CD8-positive, alpha-beta memory T cell (primary cell): ENCODE measurements at regions not wholly inside any gene's neighbourhood (a gene's known extent, or its start where the extent isn't known, plus 50 kb on each side); places are given as distances from the start of the nearest gene placed in this dataset.

Experiments
- CTCF ChIA-PET: fragments of 350-600 bp; sonication (Branson Sonifier 250); formaldehyde crosslinking; loops from one replicate; lab custom pipeline; 2021; ENCODE audit warnings: antibody characterized with exemption; lab: Charles Lee
- POLR2A ChIA-PET: fragments of 350-600 bp; sonication (Branson Sonifier 250); formaldehyde crosslinking; loops from one replicate; lab custom pipeline; 2021; ENCODE audit warnings: antibody characterized with exemption; lab: Charles Lee
- DNase-seq, 5 donors: peaks; one replicate each; pipeline versions ENCODE4 v3.0.0 to v3.0.0-alpha.2; 2020 to 2022; ENCODE audit warnings: mixed read lengths in 1 of 5
- H3K27ac ChIP-seq: one replicate; pipeline ENCODE4 v1.7.0; 2013; ENCODE audit warnings: low read depth, mild to moderate bottlenecking, low read length, moderate library complexity
- H3K27me3 ChIP-seq: 2 replicates; pipeline ENCODE4 v1.7.0; 2013; ENCODE audit warnings: low read length, mild to moderate bottlenecking; ENCODE audit not compliant: insufficient read depth, poor library complexity, severe bottlenecking
- H3K36me3 ChIP-seq: 2 replicates; pipeline ENCODE4 v1.7.0; 2013; ENCODE audit warnings: mild to moderate bottlenecking, low read length, moderate library complexity; ENCODE audit not compliant: insufficient read depth
- H3K4me1 ChIP-seq: 2 replicates; pipeline ENCODE4 v1.7.0; 2013; ENCODE audit warnings: mild to moderate bottlenecking, low read length, moderate library complexity; ENCODE audit not compliant: insufficient read depth
- H3K4me3 ChIP-seq: 2 replicates; pipeline ENCODE4 v1.7.0; 2013; ENCODE audit warnings: mild to moderate bottlenecking, low read length
- H3K9me3 ChIP-seq: 2 replicates; pipeline ENCODE4 v1.7.0; 2013; ENCODE audit warnings: mild to moderate bottlenecking, low read length
- H3K27ac Mint-ChIP-seq, 8 donors: one replicate each; pipeline ENCODE4 v1.8.0; 2020 to 2021; ENCODE audit warnings: mixed read lengths in 8 of 8, mild to moderate bottlenecking in 6 of 8, inconsistent platforms in 3 of 8, moderate library complexity in 3 of 8
- H3K27me3 Mint-ChIP-seq, 2 donors: one replicate each; pipeline ENCODE4 v1.8.0; 2020 to 2021; ENCODE audit warnings: mixed read lengths in 2 of 2, mild to moderate bottlenecking in 1 of 2, moderate library complexity in 1 of 2
- H3K36me3 Mint-ChIP-seq, 3 donors: one replicate each; pipeline ENCODE4 v1.8.0; 2020 to 2021; ENCODE audit warnings: mixed read lengths in 3 of 3, inconsistent platforms in 1 of 3, mild to moderate bottlenecking in 1 of 3
- H3K4me1 Mint-ChIP-seq, 3 donors: one replicate each; pipeline ENCODE4 v1.8.0; 2020 to 2021; ENCODE audit warnings: mixed read lengths in 3 of 3, inconsistent platforms in 1 of 3, mild to moderate bottlenecking in 1 of 3
- H3K4me3 Mint-ChIP-seq, 7 donors: one replicate each; pipeline ENCODE4 v1.8.0; 2020 to 2021; ENCODE audit warnings: mixed read lengths in 7 of 7, mild to moderate bottlenecking in 6 of 7, moderate library complexity in 4 of 7, inconsistent platforms in 2 of 7
- H3K9me3 Mint-ChIP-seq, 5 donors: one replicate each; pipeline ENCODE4 v1.8.0; 2020 to 2022; ENCODE audit warnings: mixed read lengths in 5 of 5, mild to moderate bottlenecking in 3 of 5, moderate library complexity in 2 of 5, inconsistent platforms in 1 of 5

DNA sequence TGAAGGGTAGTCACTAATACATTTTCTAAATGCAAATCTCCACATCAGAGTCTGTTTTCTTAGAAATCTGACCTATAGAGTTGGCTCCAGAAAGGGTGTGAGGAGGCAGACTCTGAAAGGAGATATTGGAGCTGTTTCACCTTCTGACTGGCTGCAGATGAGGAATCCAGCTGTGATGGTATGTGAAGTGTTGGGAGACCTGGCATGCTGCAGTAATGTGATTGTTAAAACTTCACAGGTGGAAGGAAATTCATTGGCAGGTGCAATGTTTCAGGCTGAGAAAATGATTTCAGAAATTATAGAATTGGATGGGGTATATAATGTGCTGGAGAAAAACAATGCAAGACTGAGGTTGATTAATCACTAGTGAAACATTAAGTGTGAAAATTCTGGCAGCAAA is 1134.0 kb upstream of the LRRN3 start:
- CTCF ChIA-PET: no interaction called here
- no peak for DNase-seq
- H3K4me3 Mint-ChIP-seq: no peak overlapping the region

GRCh38 chr7:109963741-109964140 is 1127.2 kb upstream of the LRRN3 start:
- Histone ChIP-seq H3K9me3 (no peaks in the 10 kb centered on the region), H3K27me3 (no peaks in the 10 kb centered on the region), H3K4me1 (no peaks in the 10 kb centered on the region), H3K27ac (no peak overlapping the region), H3K36me3 (no peaks in the 10 kb centered on the region), H3K4me3 (no peak overlapping the region)
- Mint-ChIP-seq H3K27ac (no peak overlapping the region), H3K9me3 (peaks cover 0 to 5% (median 4%) of the 10 kb centered on the region in 5 donors), H3K4me3 (no peak overlapping the region), H3K27me3 (no peaks in the 10 kb centered on the region), H3K4me1 (no peaks in the 10 kb centered on the region), H3K36me3 (no peaks in the 10 kb centered on the region)
- CTCF ChIA-PET: no interaction called here
- no peak for DNase-seq
- POLR2A ChIA-PET: no interaction called here

More for the DNA sequence above, 1134.0 kb upstream of the LRRN3 start:
- H3K27me3 ChIP-seq: no peaks in the 10 kb centered on the region
- H3K27ac Mint-ChIP-seq: no peak overlapping the region
- H3K27ac ChIP-seq: no peak overlapping the region
- no peaks in the 10 kb centered on the region for H3K27me3 Mint-ChIP-seq
- H3K4me1 Mint-ChIP-seq: no peaks in the 10 kb centered on the region
- POLR2A ChIA-PET: no interaction called here
- no peaks in the 10 kb centered on the region for H3K36me3 ChIP-seq
- no peaks in the 10 kb centered on the region for H3K36me3 Mint-ChIP-seq
- no peak overlapping the region for H3K4me3 ChIP-seq
- peaks cover 2 to 11% (median 10%) of the 10 kb centered on the region in 5 donors for H3K9me3 Mint-ChIP-seq
- H3K9me3 ChIP-seq: no peaks in the 10 kb centered on the region
- no peaks in the 10 kb centered on the region for H3K4me1 ChIP-seq

- Histone ChIP-seq H3K27me3 (no peaks in the 10 kb centered on the region), H3K4me3 (no peak overlapping the region), H3K4me1 (no peaks in the 10 kb centered on the region), H3K9me3 (no peaks in the 10 kb centered on the region), H3K27ac (no peak overlapping the region), H3K36me3 (no peaks in the 10 kb centered on the region)
- H3K27ac Mint-ChIP-seq: no peak overlapping the region
- H3K4me3 Mint-ChIP-seq: no peak overlapping the region
- H3K4me1 Mint-ChIP-seq: no peaks in the 10 kb centered on the region
- H3K9me3 Mint-ChIP-seq: peaks cover 0 to 4% (median 2%) of the 10 kb centered on the region in 5 donors
- POLR2A ChIA-PET: no interaction called here
- CTCF ChIA-PET: no interaction called here
- no peak for DNase-seq
- H3K36me3 Mint-ChIP-seq: no peaks in the 10 kb centered on the region
- no peaks in the 10 kb centered on the region for H3K27me3 Mint-ChIP-seq
Measured at GRCh38 chr7:109964780-109965179, 1126.1 kb upstream of the LRRN3 start.

GRCh38 chr7:109967406-109967805 is 1123.5 kb upstream of the LRRN3 start:
- no peaks in the 10 kb centered on the region for H3K4me1 ChIP-seq
- H3K27me3 ChIP-seq: no peaks in the 10 kb centered on the region
- CTCF ChIA-PET: no interaction called here
- no peaks in the 10 kb centered on the region for H3K36me3 Mint-ChIP-seq
- H3K27ac ChIP-seq: no peak overlapping the region
- DNase-seq: no peak
- H3K4me3 ChIP-seq: no peak overlapping the region
- H3K4me1 Mint-ChIP-seq: no peaks in the 10 kb centered on the region
- POLR2A ChIA-PET: no interaction called here
- no peak overlapping the region for H3K4me3 Mint-ChIP-seq
- H3K9me3 ChIP-seq: no peaks in the 10 kb centered on the region
- H3K27ac Mint-ChIP-seq: no peak overlapping the region
- peaks cover 2 to 5% (median 3%) of the 10 kb centered on the region in 5 donors for H3K9me3 Mint-ChIP-seq
- H3K36me3 ChIP-seq: no peaks in the 10 kb centered on the region
- H3K27me3 Mint-ChIP-seq: no peaks in the 10 kb centered on the region

- Histone ChIP-seq H3K9me3 (no peaks in the 10 kb centered on the region), H3K4me3 (no peak overlapping the region), H3K36me3 (no peaks in the 10 kb centered on the region), H3K27ac (no peak overlapping the region), H3K4me1 (no peaks in the 10 kb centered on the region), H3K27me3 (no peaks in the 10 kb centered on the region)
- ChIA-PET POLR2A (no interaction called here), CTCF (no interaction called here)
- Mint-ChIP-seq H3K4me3 (no peak overlapping the region), H3K4me1 (no peaks in the 10 kb centered on the region), H3K36me3 (no peaks in the 10 kb centered on the region), H3K9me3 (peaks cover 0 to 11% (median 5%) of the 10 kb centered on the region in 5 donors), H3K27ac (no peak overlapping the region), H3K27me3 (no peaks in the 10 kb centered on the region)
- no peak for DNase-seq
Measured at GRCh38 chr7:109983618-109984017, 1107.3 kb upstream of the LRRN3 start.

DNA sequence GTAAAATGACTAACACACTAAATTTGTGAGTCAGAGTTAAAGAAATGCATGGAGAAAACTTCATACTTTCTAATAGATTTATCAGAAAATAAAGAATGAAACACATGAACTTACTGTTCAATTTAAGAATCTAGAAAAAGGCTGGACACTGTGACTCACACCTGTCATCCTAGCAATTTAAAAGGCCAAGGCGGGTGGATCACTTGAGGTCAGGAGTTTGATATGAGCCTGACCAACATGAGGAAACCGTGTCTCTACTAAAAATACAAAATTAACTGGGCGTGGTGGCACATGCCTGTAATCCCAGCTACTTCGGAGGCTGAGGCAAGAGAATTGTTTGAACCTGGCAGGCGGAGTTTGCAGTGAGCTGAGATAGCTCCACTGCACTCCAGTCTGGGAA is 1106.2 kb upstream of the LRRN3 start:
- Histone ChIP-seq H3K27ac (no peak overlapping the region), H3K4me1 (no peaks in the 10 kb centered on the region), H3K27me3 (no peaks in the 10 kb centered on the region), H3K36me3 (no peaks in the 10 kb centered on the region), H3K9me3 (no peaks in the 10 kb centered on the region), H3K4me3 (no peak overlapping the region)
- peaks cover 0 to 8% (median 3%) of the 10 kb centered on the region in 5 donors for H3K9me3 Mint-ChIP-seq
- no peaks in the 10 kb centered on the region for H3K4me1 Mint-ChIP-seq
- POLR2A ChIA-PET: no interaction called here
- no peak for DNase-seq
- H3K27me3 Mint-ChIP-seq: no peaks in the 10 kb centered on the region
- H3K4me3 Mint-ChIP-seq: no peak overlapping the region
- CTCF ChIA-PET: no interaction called here
- no peak overlapping the region for H3K27ac Mint-ChIP-seq
- no peaks in the 10 kb centered on the region for H3K36me3 Mint-ChIP-seq

DNA sequence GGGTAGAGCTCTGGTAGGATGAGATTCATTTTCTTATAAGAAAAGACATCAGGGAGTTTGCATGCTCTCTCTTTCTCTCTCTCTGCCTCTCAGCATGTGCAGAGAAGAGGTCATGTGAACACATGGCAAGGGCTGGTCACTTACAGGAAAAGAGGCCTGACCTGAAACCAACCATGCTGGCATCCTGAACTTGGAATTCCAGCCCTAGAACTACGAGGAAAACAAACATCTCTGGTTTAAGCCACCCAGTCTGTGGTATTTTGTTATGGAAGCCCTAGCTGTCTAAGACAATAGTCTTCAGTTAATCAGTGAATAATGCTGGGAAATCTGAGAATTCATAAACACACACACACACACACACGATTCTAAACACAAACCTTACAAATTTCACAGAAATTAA is 1104.2 kb upstream of the LRRN3 start:
- Mint-ChIP-seq H3K27ac (no peak overlapping the region), H3K4me3 (no peak overlapping the region), H3K4me1 (no peaks in the 10 kb centered on the region), H3K36me3 (no peaks in the 10 kb centered on the region), H3K27me3 (no peaks in the 10 kb centered on the region), H3K9me3 (peaks cover 0 to 6% (median 3%) of the 10 kb centered on the region in 5 donors)
- H3K27ac ChIP-seq: no peak overlapping the region
- no peaks in the 10 kb centered on the region for H3K36me3 ChIP-seq
- DNase-seq: no peak
- no peak overlapping the region for H3K4me3 ChIP-seq
- POLR2A ChIA-PET: no interaction called here
- CTCF ChIA-PET: no interaction called here
- no peaks in the 10 kb centered on the region for H3K4me1 ChIP-seq
- no peaks in the 10 kb centered on the region for H3K9me3 ChIP-seq
- H3K27me3 ChIP-seq: no peaks in the 10 kb centered on the region

DNA sequence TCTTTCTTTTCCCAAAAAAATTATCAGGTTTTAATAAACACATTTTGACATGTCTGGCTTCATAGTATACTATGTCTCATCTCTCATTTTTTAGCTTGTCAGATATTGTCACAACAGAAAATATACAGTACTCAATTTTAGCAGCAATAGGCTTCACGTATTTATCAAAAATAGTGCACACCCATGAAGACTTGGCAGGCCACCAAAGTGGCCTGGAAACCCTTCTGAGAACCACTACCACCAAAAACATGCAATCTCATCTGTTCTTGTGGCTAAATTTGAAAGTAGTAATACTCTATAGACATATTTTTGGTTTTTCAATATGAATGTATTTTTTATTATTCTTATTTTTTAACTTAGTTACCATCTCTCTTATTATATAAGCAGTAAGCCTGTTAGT is 1094.5 kb upstream of the LRRN3 start:
- Mint-ChIP-seq H3K27ac (no peak overlapping the region), H3K27me3 (no peaks in the 10 kb centered on the region), H3K4me3 (no peak overlapping the region), H3K9me3 (peaks cover 0 to 7% (median under 1%) of the 10 kb centered on the region in 5 donors), H3K36me3 (no peaks in the 10 kb centered on the region), H3K4me1 (no peaks in the 10 kb centered on the region)
- Histone ChIP-seq H3K9me3 (no peaks in the 10 kb centered on the region), H3K27me3 (no peaks in the 10 kb centered on the region), H3K4me1 (no peaks in the 10 kb centered on the region), H3K36me3 (no peaks in the 10 kb centered on the region), H3K4me3 (no peak overlapping the region), H3K27ac (no peak overlapping the region)
- ChIA-PET POLR2A (no interaction called here), CTCF (no interaction called here)
- no peak for DNase-seq

GRCh38 chr7:109996927-109997326 is 1094.0 kb upstream of the LRRN3 start:
- no peaks in the 10 kb centered on the region for H3K27me3 Mint-ChIP-seq
- H3K9me3 Mint-ChIP-seq: peaks cover 0 to 7% (median 3%) of the 10 kb centered on the region in 5 donors
- ChIA-PET POLR2A (no interaction called here), CTCF (no interaction called here)
- H3K4me3 ChIP-seq: no peak overlapping the region
- no peaks in the 10 kb centered on the region for H3K4me1 ChIP-seq
- H3K27me3 ChIP-seq: no peaks in the 10 kb centered on the region
- H3K4me1 Mint-ChIP-seq: no peaks in the 10 kb centered on the region
- no peak overlapping the region for H3K27ac ChIP-seq
- H3K4me3 Mint-ChIP-seq: no peak overlapping the region
- H3K36me3 ChIP-seq: no peaks in the 10 kb centered on the region
- H3K9me3 ChIP-seq: no peaks in the 10 kb centered on the region
- H3K27ac Mint-ChIP-seq: no peak overlapping the region
- H3K36me3 Mint-ChIP-seq: no peaks in the 10 kb centered on the region
- no peak for DNase-seq
